Fibroblast of skin of left biceps (primary cell): ENCODE measurements at regions not wholly inside any gene's neighbourhood (a gene's known extent, or its start where the extent isn't known, plus 50 kb on each side); places are given as distances from the start of the nearest gene placed in this dataset.
"Not testable (repeated sequence)": the region's sequence is repeated elsewhere in the genome, so short reads cannot be mapped to it uniquely, and the experiment has no call there.

Experiments
- DNase-seq, 2 experiments: peaks; one replicate each; pipeline ENCODE4 v3.0.0-alpha.2; 2013; ENCODE audit warnings: low read depth in 2 of 2

DNA sequence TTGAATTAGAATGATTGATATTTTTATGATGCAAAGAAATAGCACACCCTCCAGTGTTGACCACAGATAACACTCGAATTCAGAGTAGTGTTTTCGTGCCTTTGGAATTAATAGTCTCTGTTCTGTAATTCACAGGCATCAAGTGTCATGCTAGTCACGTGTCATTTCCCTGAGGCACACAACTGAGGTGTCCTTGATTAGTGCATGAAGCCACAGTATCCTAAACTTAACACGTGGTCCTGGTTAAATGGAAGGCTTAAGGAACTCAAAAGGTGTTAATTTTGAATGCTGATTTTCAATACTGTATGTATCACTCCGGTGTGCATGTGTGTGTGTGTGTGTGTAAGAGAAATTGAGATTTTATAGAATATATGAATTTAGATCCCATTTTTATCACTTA is 625.6 kb downstream of the TMEM114 start:
- DNase-seq: no peak

DNA sequence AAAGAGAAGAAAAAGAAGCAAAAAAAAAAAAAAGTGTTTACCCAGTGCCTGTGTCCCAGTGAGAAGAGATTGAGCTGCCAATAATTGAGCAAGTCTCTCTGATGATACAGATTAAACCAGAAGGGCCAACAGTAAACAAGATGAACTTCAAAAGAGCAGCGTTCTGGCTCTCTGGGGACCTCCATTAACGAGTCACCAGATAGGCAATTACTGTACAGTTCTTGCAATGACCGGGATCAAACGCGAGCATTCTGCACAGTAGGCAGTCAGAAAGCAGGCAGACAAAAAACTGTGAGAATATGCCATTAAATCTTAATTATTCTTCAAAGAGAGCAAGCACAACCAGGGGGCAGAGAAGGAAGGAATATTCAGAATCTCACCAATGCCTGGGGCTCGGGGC is 626.1 kb downstream of the TMEM114 start:
- DNase-seq: no peak

DNA sequence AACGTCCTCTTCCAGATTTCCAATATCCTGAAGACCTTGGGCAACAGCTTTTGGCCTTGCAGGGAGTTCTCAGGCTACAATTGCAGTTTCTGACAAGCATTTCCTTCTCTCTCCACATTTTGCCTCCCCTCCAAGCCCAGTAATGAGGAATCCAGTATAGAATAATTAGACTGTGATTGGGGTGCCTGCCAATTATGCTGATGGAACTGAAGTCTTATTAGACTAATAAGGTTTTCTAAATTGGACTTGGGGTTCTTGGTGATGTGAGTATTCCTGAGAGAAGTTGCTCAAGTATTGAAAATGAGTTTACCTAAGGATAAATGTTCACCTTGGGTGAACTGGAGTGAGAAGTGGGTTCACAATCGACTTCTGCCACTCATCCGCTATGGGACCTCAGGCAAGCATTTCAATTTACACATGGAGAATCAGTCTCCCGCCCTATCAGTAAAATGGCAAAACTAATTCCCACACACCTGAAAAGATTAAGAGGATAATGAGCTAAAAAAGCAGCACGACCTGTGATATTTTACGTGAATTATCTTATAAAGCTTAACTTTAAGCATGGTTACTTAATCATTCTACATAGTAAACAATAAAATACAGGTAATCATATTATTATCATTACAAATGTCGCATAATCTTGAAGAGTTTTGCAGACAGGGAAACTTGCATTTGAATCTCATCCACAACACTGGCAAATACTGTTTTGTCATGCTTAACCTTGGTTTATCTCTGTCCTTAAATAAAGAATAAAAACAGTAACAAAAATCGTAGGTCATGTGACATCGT is 628.0 kb downstream of the TMEM114 start:
- no peak for DNase-seq

DNA sequence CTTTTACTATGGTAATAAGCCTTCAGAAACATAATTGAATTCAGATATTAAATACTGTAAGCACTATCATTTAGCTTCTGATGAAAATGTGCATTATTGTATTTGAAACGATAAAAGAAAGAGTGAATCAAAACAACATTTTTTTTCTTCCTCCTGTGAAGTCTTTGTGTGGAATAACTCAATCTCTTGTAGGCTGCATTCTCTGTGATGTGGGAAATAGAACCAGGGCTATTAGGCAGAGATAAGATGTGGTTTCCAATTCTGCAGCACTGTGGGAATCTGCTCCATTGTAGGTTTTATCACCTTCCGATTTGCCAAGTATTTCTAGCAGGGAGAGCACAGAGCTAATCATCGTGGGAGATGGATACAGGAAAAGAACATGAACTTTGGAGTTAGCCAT is 624.5 kb downstream of the RBFOX1 start:
- no peak for DNase-seq

DNA sequence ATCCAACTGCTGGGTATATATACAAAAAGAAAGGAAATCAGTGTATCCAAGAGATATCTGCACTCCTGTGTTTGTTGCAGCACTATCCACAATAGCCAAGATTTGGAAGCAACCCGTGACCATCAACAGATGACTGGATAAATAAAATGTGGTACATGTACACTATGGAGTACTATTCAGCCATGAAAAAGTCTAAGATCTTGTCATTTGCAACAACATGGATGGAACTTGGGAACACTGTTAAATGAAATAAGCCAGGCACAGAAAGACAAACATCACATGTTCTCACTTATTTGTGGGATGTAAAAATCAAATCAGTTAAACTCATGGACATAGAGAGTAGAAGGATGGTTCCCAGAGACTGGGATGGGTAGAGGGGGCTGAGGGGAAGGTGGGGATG is 620.7 kb downstream of the RBFOX1 start:
- DNase-seq: no peak

DNA sequence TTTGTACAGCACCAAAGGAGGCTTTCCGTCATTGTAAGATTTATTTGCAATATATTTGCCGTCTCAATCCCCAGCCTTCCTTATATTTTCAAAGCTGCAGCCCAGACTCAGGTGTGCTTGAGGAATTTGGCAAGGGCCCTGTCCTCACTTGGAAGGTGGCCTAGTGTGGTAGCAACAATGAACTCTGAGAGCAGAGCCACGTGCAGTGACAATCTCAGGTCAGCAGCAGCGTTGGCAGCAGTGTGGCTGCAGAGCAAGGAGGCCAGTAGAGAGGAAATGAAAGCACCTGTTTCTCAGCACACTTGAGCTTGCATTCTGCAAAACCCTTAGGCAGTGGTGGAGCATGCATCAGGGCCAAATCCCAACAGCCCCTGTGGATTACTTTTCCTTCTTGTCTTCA is 613.5 kb downstream of the RBFOX1 start:
- DNase-seq: no peak

DNA sequence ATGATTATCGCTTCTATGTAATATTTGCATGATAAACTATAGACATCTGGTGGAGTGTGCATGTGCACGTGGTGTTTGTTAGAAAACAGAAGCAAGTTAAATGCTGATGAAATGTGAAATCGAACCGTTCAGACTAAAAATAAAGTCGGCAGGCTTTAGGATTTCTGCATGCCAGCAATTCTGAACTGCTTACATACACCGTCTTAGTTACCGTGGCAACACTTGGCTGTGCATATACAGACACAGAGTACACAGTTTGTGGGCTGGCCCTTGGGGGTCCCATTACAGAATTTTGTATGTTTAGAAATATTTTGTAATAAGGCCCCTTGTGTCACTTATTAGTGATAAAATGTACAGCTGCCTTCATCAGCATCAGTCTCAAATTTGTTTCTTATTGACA is 605.5 kb downstream of the RBFOX1 start:
- DNase-seq: no peak

DNA sequence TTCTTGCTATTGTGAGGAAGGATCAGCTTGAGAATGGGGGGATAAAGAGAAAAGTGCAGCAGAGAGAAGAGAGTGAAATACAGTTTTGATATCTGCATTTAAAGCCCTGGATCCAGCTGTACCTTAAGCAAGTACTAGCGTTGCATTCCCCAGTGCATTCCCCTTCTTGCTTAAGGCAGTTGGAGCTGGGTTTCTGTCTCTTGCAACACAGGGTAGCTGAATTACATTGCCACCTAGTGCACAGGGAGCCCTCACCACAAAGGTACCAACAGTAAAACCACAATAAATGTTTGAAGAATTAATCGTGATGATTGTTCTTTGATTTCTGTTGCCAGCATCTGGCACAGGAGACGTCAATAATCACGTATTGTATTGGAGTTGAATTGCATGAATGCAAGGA is 588.7 kb downstream of the RBFOX1 start:
- DNase-seq: no peak

DNA sequence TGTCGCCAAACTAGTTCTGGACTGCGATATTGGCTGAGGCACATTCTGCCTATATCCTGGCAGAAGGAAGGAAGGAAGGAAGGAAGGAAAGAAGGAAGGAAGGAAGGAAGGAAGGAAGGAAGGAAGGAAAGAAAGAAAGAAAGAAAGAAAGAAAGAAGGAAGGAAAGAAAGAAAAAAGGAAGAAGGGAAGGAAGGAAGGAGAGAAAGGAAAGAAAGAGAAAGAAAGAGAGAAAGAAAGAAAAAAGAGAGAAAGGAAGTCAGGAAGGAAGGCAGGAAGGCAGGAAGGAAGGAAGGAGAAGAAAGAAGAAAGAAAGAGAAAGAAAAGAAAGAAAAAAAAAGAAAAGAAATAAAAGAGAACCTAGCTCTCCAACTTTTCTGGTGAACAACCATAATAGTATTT is 587.1 kb downstream of the RBFOX1 start:
- no peak for DNase-seq

DNA sequence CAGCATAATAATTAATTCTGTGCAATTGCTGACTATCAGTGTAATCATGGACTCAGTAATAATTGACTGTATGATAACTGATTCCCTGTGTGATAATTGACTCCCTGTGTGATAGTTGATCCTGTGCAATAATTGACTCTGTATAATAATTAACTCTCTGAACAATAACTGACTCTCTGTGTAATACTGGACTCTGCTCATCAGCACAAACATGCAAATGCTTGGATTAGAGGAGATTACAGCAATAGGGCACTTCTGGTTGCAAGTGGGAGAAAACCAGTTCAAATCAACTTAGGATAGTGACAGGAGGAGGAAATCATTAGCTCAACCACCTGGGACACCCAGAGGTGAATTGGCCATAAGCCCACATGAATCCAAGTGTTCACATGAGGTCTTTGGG is 582.1 kb downstream of the RBFOX1 start:
- no peak for DNase-seq

DNA sequence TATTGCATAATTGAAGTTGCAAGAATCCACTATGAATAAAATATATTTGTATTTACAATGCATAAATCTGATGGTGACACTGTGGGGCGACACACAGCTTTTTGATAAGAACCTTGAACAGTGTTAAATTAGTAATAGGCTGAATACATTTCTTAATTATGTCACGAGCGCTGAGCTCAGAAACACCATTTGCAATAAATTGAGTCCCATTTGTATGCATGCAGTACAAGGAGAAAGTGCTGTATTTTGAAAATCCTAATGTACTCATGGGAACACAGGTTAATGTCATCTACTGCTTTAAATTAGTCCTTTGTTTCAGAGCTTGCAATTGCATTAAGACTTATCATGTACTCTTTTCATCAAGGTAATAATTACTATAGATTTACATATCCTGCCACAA is 579.5 kb downstream of the RBFOX1 start:
- DNase-seq: no peak

DNA sequence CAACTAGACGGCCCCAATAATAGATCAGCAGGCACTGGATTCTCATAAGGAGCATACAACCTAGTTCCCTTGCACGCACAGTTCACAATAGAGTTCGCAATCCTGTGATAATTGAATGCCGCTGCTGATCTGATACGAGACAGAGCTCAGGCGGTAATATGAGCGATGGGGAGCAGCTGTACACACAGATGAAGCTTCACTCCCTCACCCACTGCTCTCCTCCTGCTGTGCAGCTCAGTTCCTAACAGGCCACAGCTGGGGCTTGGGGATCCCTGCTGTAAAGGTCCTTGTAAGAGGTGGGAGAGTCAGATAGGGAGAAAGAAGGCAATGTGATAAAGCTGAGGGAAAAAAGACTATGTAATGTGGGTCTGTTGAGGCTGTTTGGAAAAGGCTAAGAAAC is 577.5 kb downstream of the RBFOX1 start:
- DNase-seq: no peak

DNA sequence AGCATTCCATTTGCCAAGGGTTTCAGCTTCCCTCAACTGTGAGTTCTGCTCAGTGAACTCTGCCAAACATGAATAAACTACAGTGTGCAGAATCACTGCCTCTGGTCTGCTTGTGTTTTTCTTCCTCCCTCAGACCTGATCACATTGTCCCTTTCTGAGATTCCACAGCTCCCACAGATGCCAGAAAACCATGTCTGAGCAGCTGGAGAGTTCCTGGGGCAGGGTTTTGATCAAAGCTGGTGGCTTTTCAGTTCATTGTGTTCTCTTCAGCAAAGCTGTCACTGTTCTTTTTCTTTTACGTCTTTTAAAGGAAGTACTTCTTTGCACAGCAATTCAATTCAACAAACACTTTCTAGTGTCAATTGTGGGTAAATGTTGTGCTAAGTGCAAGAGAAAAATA is 555.8 kb downstream of the RBFOX1 start:
- no peak for DNase-seq

DNA sequence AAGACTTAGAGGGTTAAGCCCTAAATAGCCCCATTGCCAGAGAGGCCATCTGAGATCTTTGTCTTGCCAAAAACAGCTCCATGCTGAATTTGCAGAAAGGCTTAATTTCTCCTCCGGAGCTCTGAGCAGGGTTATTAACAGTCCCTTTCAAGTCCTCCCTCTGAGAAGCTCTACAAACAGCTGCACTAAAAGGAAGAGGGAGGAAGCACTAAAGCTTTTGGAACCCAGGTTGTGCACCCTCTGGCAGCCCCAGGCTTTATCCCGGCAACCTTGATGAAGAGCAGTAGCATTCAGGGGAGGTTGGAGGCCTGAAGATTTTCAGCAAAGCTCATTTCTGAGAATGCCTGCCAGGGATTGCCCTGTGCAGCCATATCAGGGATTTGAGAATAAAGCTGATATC is 554.7 kb downstream of the RBFOX1 start:
- no peak for DNase-seq

DNA sequence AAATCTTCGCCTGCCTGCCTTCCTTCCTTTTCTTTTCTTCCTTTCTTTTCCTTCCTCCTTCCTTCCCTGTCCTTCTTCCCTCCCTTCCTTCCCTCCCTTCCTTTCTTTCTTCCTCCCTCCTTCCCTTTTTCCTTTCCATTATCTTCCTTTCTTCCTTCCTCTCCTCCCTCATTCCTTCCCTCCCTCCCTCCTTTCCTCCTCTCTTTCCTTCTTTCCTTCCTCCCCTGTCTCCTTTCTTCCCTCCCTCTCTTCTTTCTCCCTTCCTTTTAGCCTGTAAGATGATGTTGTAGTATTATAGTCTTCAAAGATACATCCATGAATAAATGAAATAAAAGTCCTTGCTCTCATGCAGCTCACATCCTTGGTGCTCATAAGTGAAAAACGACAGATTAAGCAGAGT is 539.3 kb downstream of the RBFOX1 start:
- no peak for DNase-seq

DNA sequence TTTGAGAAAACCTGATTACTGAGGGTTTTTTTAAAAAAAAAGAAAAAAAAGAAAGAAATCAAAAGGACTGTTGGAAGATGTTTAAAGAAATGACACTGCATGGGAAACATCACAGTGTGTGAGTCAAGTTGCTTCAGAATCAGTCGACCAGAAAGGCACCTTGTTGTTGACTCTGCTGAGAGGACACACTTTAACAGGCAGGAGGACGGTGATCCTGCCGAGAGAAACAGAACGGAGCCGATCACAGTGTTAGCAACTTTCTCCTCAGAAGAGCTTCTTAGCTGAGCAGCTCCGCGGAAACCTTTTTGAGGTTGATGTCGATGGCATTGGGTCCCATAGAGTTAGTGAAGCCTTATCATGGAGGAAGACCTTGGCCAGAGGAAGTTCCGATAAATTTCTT is 538.7 kb downstream of the RBFOX1 start:
- no peak for DNase-seq

DNA sequence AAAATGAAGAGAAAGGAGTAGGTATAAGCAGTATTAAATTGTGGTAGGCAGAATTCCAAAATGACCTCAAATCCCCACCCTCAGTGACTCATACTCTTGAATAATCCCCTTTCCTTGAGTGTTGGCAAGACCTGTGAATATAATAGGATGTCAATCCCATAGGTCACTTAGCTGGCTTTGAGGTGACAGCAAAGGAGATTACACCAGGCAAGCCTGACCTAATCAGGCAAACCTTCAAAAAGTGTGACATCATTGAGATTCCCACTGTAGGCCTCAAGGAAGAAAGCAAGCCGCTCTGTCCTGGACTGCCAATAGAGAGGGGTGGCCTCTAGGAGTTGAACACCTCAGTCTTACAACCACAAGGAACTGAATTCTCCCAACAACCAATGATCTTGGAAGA is 535.2 kb downstream of the RBFOX1 start:
- DNase-seq: no peak

DNA sequence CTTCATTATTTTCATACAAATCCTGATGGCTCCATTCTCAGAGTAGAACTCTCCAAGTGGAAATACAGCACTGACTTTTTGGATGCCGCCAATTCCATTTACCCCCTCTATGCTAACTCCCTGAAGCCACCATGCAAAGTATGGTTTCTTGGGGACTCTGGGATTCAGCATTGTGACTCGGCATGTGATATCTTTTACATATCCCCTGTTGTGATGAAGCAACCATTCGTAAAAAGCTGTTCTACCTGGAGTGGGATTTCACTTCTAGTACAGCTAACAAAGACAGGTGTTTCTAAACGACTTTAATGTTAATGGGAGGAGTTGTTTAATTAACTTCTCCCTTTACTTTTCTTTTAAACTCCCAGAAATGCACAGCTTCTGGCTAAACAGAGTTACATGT is 533.5 kb downstream of the RBFOX1 start:
- no peak for DNase-seq

DNA sequence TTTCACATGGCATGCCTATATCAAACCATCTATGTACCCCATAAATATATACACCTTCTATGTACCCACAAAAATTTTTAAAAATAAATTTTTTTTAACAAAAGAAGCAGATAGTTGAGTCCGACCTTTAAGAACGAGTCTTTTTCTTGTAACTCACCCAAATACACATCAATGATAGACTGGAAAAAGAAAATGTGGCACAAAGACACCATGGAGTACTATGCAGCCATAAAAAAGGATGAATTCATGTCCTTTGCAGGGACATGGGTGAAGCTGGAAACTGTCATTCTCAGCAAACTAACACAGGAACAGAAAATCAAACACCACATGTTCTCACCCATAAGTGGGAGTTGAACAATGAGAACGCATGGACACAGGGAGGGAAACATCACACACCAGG is 532.7 kb downstream of the RBFOX1 start:
- not testable (repeated sequence) for DNase-seq

DNA sequence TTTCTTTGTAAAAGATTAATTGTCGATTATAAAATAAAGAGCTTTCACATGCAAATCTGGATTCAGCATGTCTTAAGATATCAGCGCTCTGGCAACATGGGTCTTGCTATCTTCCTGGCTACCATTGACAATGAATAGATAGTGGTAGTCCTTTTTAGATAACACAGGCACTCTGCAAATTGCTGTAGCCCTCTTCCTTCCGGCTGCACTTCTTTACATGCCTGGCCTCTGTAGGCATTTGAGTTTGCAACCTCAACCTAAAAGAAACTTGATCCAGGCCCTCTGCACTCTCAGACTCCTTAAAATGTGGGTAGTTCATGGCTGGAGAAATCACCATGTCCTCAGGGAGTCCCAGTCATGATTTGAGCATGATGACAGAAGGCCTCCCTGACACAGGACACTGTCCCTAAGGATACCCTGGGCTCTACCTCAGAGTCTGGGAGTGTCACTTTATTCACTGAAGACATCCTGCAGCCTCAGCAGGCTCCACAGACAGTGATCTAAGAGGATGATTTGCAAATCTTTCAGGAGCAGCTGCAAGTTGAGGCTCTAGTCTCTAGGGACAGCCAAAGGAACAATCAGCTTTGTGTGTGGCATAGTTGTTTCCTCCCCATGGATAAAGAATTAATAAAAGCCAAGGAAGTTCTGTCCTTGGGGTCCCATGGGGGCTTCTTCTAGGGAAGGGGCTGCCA is 529.4 kb downstream of the RBFOX1 start:
- no peak for DNase-seq

DNA sequence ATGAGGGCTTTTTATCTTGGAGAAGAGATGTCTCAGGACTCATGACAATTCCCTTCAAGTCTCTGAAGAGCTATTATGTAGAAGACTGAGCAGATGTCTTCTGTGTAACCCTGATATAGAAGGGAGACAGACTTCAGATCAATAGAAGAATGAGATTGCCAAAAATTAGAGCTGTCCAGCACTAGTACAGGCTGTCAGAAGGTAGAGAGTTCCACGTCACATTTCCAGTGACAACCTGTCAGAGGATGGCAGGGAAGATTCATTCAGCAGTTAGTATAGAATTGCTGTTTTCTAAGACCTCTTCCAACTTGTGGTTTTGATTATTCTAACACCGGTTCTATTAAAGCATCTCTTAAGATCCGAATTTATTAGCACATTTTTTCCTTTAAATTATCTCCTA is 520.6 kb downstream of the RBFOX1 start:
- DNase-seq: no peak

DNA sequence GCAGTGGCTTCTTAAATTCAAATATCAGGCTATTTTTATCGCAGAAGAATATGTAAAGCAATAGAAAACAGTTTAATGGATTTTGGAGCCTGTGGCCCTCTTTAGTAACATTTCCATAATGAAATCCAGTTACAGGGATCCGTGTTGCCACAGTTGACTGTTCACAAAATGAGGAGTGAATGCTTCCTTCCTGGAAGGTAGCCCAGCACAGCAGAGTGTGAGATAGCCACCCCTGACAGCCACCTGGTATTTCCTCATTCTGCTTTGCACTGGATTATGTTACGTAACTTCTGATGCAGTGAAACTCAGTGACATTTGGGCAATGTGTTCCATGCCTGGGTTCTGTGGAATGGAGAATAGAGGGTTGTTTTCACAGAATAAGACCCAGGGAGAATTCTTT is 517.2 kb downstream of the RBFOX1 start:
- DNase-seq: no peak

DNA sequence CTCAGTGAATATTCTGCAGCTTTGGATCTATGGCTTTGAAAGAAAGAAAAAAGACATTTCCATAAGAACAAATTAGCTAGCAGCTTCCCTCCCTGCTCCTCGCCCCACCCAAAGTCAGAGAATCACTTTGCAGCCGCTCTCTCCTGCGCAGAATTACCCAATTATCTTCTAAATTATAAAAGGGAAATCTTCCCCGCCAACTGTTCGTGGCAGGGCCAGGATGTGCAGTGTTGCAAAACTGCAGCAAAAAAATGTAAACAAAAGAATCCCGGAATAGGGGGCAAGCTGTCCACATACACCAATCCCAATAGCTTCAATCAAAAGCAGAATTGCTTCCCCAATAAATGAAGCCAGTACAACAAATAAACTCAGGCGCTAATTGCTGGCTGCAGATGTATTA is 510.6 kb downstream of the RBFOX1 start:
- no peak for DNase-seq

DNA sequence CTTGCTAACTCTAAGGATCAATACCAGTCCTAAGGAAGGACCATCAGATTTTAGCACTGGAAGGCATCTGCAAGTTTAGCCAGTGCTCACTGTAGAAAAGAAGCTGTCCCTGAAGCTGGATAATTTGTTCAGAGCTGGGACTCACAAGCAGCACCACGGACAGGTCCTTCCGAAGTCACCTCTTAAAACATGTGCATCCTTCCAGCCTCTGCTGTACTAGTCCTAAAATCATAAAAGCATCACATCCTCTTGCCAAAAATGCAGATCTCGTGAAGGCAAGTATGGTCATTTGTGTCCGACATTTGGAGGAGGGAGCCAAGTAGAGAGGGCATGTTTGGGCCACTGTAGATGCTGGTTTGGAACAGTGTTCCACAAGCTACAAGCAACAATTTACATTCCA is 506.9 kb downstream of the RBFOX1 start:
- no peak for DNase-seq
